ENCODE measurements at regions not wholly inside any gene's neighbourhood (a gene's known extent, or its start where the extent isn't known, plus 50 kb on each side); places are given as distances from the start of the nearest gene placed in this dataset.

DNA sequence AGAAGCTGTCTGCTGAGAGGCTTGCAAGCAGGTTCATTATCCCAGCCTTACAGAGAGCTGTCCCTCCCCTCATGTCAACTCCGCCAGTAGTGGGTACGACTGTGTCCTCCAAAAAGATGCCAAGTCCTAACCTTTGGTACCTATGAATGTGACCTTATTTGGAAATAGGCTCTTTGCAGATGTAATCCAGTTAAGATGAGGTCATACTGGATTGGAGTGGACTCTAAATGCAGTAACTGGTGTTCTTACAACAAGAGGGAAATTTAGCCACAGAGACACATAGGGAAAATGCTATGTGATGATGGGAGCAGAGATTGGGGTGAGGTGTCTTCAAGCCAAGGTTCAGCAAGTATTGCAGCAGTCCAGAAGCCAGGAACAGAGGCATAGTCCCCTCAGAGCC lies 90.8 kb upstream of the FOXP4 start:
- TF ChIP-seq CTCF (IDR thresholded peaks at IDR 0.05; ENCODE audit: low read depth, low read length): no peak
- no peak for DNase-seq
- H3K36me3 ChIP-seq: no peaks in the 10 kb centered on the region
- no peaks in the 10 kb centered on the region for H3K4me1 ChIP-seq
- peaks cover 10% of the 10 kb centered on the region for H3K27me3 ChIP-seq
- H3K9me3 ChIP-seq: no peaks in the 10 kb centered on the region
- H3K4me3 ChIP-seq (ENCODE audit: low read depth, low read length): no peak overlapping the region

DNA sequence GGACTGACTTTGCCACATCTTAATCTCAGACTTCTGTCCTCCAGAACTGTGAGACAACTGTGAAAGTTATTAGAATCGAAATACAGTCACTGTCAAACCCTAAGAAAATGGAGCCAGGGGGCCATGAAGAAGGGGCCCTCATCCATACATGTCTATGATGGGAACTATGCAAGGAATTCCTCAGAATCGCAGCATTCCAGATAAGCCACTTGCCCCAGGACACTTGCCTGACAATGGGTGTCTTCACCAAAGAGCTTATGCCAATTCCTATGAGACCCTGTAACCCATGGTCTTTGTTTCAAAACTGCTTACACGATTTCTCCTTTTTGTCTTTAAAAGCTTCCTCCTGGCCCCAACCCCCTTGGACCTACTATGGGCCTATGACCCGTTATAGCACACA lies 90.4 kb upstream of the FOXP4 start:
- H3K4me1 ChIP-seq: no peaks in the 10 kb centered on the region
- no peaks in the 10 kb centered on the region for H3K36me3 ChIP-seq
- TF ChIP-seq CTCF (IDR thresholded peaks at IDR 0.05; ENCODE audit: low read depth, low read length): no peak
- no peak overlapping the region for H3K4me3 ChIP-seq (ENCODE audit: low read depth, low read length)
- H3K9me3 ChIP-seq: no peaks in the 10 kb centered on the region
- DNase-seq: no peak
- H3K27me3 ChIP-seq: peaks cover 10% of the 10 kb centered on the region

GRCh38 chr6:41457303-41457670 lies 88.9 kb upstream of the FOXP4 start:
- Histone ChIP-seq H3K36me3 (no peaks in the 10 kb centered on the region), H3K9me3 (no peaks in the 10 kb centered on the region), H3K4me1 (no peaks in the 10 kb centered on the region), H3K27me3 (peaks cover 10% of the 10 kb centered on the region), H3K4me3 (ENCODE audit: low read depth, low read length) (no peak overlapping the region)
- DNase-seq: no peak
- TF ChIP-seq CTCF (IDR thresholded peaks at IDR 0.05; ENCODE audit: low read depth, low read length): no peak

- H3K4me1 ChIP-seq: no peaks in the 10 kb centered on the region
- H3K9me3 ChIP-seq: no peaks in the 10 kb centered on the region
- no peak for DNase-seq
- H3K27me3 ChIP-seq: peaks cover 10% of the 10 kb centered on the region
- H3K4me3 ChIP-seq (ENCODE audit: low read depth, low read length): no peak overlapping the region
- no peak for TF ChIP-seq CTCF (IDR thresholded peaks at IDR 0.05; ENCODE audit: low read depth, low read length)
- no peaks in the 10 kb centered on the region for H3K36me3 ChIP-seq
Measured at GRCh38 chr6:41459738-41460137, 86.4 kb upstream of the FOXP4 start.

DNA sequence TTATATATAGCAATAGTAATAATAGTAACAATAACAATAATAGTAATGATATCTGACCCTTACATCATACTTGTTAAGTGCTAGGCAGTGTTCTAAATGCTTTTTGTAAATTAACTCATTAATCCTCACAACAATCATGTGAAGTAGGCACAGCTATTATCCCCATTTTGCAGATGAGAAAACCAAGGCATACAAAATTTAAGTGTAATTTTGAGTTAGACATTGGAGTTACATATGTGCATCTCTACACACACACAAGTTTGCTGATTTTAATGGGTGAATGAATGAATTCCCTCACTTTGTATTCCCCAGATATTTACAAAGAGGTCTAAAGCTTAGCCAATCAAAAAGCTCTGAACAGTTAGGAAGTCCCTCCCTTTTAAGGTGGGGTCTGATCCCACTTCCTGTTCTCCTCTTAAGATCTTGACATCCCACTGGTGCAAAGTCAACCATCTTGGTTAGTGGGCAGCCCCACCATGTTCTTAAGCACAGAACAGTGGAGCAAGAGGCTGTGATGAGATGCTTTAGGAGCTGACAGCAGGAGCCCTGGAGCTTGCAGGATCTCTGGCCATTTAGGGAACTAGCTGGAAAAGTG lies 85.3 kb upstream of the FOXP4 start:
- Histone ChIP-seq H3K27me3 (peaks cover 3% of the 10 kb centered on the region; the same call in 1 of the 2 replicates), H3K9me3 (no peaks in the 10 kb centered on the region), H3K36me3 (no peaks in the 10 kb centered on the region), H3K4me1 (no peaks in the 10 kb centered on the region), H3K4me3 (ENCODE audit: low read depth, low read length) (no peak overlapping the region)
- no peak for DNase-seq
- TF ChIP-seq CTCF (IDR thresholded peaks at IDR 0.05; ENCODE audit: low read depth, low read length): no peak

DNA sequence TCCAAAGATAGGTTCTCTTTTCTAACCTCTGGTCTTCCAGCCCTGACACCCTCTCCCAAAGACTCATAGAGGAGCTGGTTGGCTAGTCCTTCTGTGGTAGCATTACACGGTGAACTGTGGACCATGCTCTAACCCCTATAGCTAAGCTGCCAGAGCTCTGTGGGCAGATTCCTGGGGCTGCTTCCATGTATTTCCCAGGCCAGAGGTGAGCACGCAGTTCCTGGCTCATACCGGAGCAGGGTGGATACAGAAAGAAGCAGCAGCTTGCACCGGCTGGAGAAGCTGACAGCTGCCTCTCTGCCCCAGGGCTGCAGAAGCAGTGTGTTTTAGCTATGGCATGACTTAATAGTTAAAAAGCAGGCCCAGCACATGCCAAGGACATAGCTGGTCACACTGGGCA lies 84.1 kb upstream of the FOXP4 start:
- Histone ChIP-seq H3K4me1 (no peaks in the 10 kb centered on the region), H3K9me3 (no peaks in the 10 kb centered on the region), H3K36me3 (no peaks in the 10 kb centered on the region), H3K27me3 (peaks cover 3% of the 10 kb centered on the region; the same call in 1 of the 2 replicates), H3K4me3 (ENCODE audit: low read depth, low read length) (no peak overlapping the region)
- DNase-seq: no peak
- TF ChIP-seq CTCF (IDR thresholded peaks at IDR 0.05; ENCODE audit: low read depth, low read length): no peak

All from BE2C (cell line).